H1 (cell line): ENCODE measurements at regions not wholly inside any gene's neighbourhood (a gene's known extent, or its start where the extent isn't known, plus 50 kb on each side); places are given as distances from the start of the nearest gene placed in this dataset.

ENCODE experiments used
- CBX5 ChIP-seq: fragments of 300-800, 300-1000 bp; sonication (generic); IDR thresholded peaks from 2 replicates; pipeline ENCODE4 v1.7.1; 2016; ENCODE audit warnings: antibody characterized with exemption, low read length, low read depth
- CHD7 ChIP-seq: fragments of 300-600 bp; sonication (generic); IDR thresholded peaks from 2 replicates; pipeline ENCODE4 v1.7.1; 2012; ENCODE audit warnings: low read length, moderate library complexity, mild to moderate bottlenecking, inconsistent platforms; ENCODE audit not compliant: insufficient replicate concordance
- CTBP2 ChIP-seq: IDR thresholded peaks from 2 replicates; pipeline ENCODE4 v1.7.0; 2011; ENCODE audit warnings: borderline replicate concordance, mild to moderate bottlenecking, moderate library complexity, mixed read lengths, low read length; ENCODE audit not compliant: insufficient read depth, insufficient read length
- RBBP5 ChIP-seq: IDR thresholded peaks from 2 replicates; pipeline ENCODE4 v1.7.1; 2012; ENCODE audit warnings: low read depth, mild to moderate bottlenecking, inconsistent platforms, low read length, moderate library complexity, borderline replicate concordance
- SUZ12 ChIP-seq: fragments of 200-600 bp; sonication (generic); IDR thresholded peaks from 2 replicates; pipeline ENCODE4 v1.6.1; 2012; ENCODE audit warnings: mild to moderate bottlenecking, inconsistent platforms, low read length, moderate library complexity, mixed read lengths
- TCF12 ChIP-seq: IDR thresholded peaks from 2 replicates; pipeline ENCODE4 v1.6.1; 2011; ENCODE audit warnings: low read depth, mild to moderate bottlenecking, low read length

- no peak for TF ChIP-seq CHD7
- TF ChIP-seq CBX5: no peak
- no peak for TF ChIP-seq SUZ12
- no peak for TF ChIP-seq TCF12
- TF ChIP-seq CTBP2: no peak
- no peak for TF ChIP-seq RBBP5
These were observed 155.8 kb upstream of the GSE1 start (continued) for GRCh38 chr16:85457366-85457765.
